Ishikawa (cell line): ENCODE measurements at regions not wholly inside any gene's neighbourhood (a gene's known extent, or its start where the extent isn't known, plus 50 kb on each side); places are given as distances from the start of the nearest gene placed in this dataset.

Experiments used
- CEBPB ChIP-seq: IDR thresholded peaks from 2 replicates; pipeline ENCODE4 v1.6.1; 2012
- CREB1 ChIP-seq: IDR thresholded peaks from 2 replicates; pipeline ENCODE4 v1.6.1; 2012; ENCODE audit warnings: low read depth
- EGR1 ChIP-seq: IDR thresholded peaks from 2 replicates; pipeline ENCODE4 v1.6.1; 2012
- EP300 ChIP-seq: IDR thresholded peaks from 2 replicates; pipeline ENCODE4 v1.6.1; 2012; ENCODE audit warnings: borderline replicate concordance
- FOXM1 ChIP-seq: IDR thresholded peaks from 2 replicates; pipeline ENCODE4 v1.6.1; 2012; ENCODE audit warnings: low read depth, borderline replicate concordance
- MAX ChIP-seq: IDR thresholded peaks from 2 replicates; pipeline ENCODE4 v1.6.1; 2012
- NFIC ChIP-seq: IDR thresholded peaks from 2 replicates; pipeline ENCODE4 v1.6.1; 2012
- RAD21 ChIP-seq: IDR thresholded peaks from 2 replicates; pipeline ENCODE4 v1.6.1; 2012; ENCODE audit warnings: low read depth
- REST ChIP-seq: IDR thresholded peaks from 2 replicates; pipeline ENCODE4 v1.6.1; 2012; ENCODE audit warnings: low read depth, mild to moderate bottlenecking
- TAF1 ChIP-seq: IDR thresholded peaks from 2 replicates; pipeline ENCODE4 v1.6.1; 2012; ENCODE audit warnings: low read depth, mild to moderate bottlenecking
- TCF12 ChIP-seq: IDR thresholded peaks from 2 replicates; pipeline ENCODE4 v1.6.1; 2012; ENCODE audit warnings: low read depth
- TEAD4 ChIP-seq: IDR thresholded peaks from 2 replicates; pipeline ENCODE4 v1.6.1; 2012
- USF1 ChIP-seq: IDR thresholded peaks from 2 replicates; pipeline ENCODE4 v1.6.1; 2012
- YY1 ChIP-seq: IDR thresholded peaks from 2 replicates; pipeline ENCODE4 v1.6.1; 2012; ENCODE audit warnings: low read depth
- ZBTB7A ChIP-seq: IDR thresholded peaks from 2 replicates; pipeline ENCODE4 v1.6.1; 2012; ENCODE audit warnings: low read depth

GRCh38 chr6:126112171-126112632, 125.9 kb downstream of the TRMT11 start:
- no peak for TF ChIP-seq ZBTB7A
- no peak for TF ChIP-seq EGR1
- no peak for TF ChIP-seq YY1
- TF ChIP-seq TCF12 = no peak
- TF ChIP-seq TAF1 = no peak
- TF ChIP-seq MAX = no peak
- no peak for TF ChIP-seq NFIC
- TF ChIP-seq REST = no peak
- TF ChIP-seq EP300 = no peak
- TF ChIP-seq USF1 = no peak
- no peak for TF ChIP-seq CEBPB
- no peak for TF ChIP-seq CREB1
- TF ChIP-seq RAD21 = no peak
- no peak for TF ChIP-seq FOXM1
- TF ChIP-seq TEAD4 = no peak

GRCh38 chr6:126113261-126113660, 126.9 kb downstream of the TRMT11 start:
- TF ChIP-seq FOXM1 = no peak
- TF ChIP-seq YY1 = no peak
- TF ChIP-seq REST = no peak
- no peak for TF ChIP-seq NFIC
- TF ChIP-seq TAF1 = no peak
- no peak for TF ChIP-seq USF1
- no peak for TF ChIP-seq EP300
- no peak for TF ChIP-seq RAD21
- no peak for TF ChIP-seq CREB1
- no peak for TF ChIP-seq ZBTB7A
- no peak for TF ChIP-seq MAX
- no peak for TF ChIP-seq EGR1
- no peak for TF ChIP-seq TCF12
- no peak for TF ChIP-seq CEBPB
- no peak for TF ChIP-seq TEAD4

- no peak for TF ChIP-seq FOXM1
- TF ChIP-seq MAX = no peak
- TF ChIP-seq NFIC = no peak
- no peak for TF ChIP-seq YY1
- no peak for TF ChIP-seq REST
- TF ChIP-seq CEBPB = no peak
- TF ChIP-seq EP300 = no peak
- no peak for TF ChIP-seq CREB1
- TF ChIP-seq RAD21 = no peak
- TF ChIP-seq TEAD4 = no peak
- TF ChIP-seq USF1 = no peak
- no peak for TF ChIP-seq TCF12
- no peak for TF ChIP-seq EGR1
- no peak for TF ChIP-seq TAF1
- TF ChIP-seq ZBTB7A = no peak
These were observed 130.9 kb downstream of the TRMT11 start for GRCh38 chr6:126117251-126117650.
